GM19438 (cell line): ENCODE measurements at regions not wholly inside any gene's neighbourhood (a gene's known extent, or its start where the extent isn't known, plus 50 kb on each side); places are given as distances from the start of the nearest gene placed in this dataset.

ENCODE experiments used
- ATAC-seq: cut with Tn5 transposase; IDR thresholded peaks from one replicate; pipeline ENCODE4 v1.9.1; 2021; ENCODE audit warnings: low read depth; ENCODE audit not compliant: unreplicated experiment

DNA sequence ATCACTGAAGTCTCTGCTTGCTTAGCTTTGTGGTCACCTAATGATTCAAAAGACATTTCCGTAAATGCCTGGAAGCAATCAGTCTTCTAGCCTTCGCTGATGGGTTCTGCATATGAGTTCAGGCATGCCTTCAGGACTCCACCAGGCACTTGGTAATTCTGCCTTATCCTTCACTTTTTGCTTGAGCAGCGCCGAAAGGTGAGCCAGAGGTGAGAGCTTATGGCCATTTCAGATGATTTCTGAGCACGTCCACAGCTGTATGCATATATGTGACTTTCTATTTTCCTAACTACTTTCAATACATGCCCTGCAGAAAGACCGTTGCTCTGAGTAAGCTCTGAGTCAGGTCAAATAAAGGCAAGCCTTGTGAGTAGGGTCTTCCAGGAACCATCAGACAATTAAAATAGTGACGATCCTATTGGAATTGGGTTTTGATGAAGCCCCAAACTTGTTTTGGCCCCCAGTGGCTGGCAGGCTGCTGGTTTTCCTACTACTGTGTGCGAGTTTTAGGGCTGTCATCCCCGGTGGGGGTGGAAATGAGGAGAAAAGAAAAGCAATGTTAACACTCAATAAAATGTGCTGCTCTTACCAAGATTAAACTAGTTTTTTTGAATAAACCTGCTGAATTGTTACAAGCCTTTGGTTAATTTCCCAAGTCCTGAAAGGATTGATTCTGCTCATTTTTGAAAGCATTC lies 154.4 kb upstream of the AKR1E2 start:
- ATAC-seq, result no peak

DNA sequence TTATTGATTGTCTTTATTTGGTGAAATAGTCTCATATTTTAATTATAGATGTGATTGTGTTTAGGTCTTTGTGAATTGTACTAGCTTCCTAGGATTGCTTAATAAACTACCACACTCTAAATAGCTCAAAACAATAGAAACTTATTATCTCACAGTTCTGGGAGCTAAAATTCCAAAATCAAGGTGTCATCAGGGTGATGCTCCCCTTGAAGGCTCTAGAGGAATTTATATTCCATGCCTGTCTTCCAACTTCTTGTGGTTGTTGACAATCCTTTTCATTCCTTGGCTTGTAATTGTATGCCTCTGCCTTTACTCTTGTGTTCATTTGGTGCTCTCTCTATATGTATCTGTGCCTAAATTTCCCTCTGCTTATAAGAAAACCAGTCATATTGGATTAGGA lies 155.3 kb upstream of the AKR1E2 start:
- ATAC-seq, result no peak

DNA sequence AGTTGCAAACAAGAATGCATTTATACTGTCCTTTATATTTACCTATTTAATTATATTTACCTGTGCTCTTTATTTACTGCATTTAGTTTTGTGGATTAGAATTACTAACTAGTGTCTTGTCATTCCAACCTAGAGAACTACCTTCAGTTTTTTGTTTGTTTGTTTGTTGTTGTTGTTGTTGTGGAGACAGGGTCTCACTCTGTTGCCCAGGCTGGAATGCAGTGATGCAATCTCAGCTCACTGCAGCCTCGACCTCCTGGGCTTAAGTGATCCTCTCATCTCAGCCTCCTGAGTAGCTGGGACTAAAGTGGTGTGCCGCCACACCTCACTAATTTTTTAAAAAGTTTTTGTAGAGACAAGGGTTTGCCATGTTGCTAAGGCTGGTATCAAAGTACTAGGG lies 156.4 kb upstream of the AKR1E2 start:
- ATAC-seq, result no peak

DNA sequence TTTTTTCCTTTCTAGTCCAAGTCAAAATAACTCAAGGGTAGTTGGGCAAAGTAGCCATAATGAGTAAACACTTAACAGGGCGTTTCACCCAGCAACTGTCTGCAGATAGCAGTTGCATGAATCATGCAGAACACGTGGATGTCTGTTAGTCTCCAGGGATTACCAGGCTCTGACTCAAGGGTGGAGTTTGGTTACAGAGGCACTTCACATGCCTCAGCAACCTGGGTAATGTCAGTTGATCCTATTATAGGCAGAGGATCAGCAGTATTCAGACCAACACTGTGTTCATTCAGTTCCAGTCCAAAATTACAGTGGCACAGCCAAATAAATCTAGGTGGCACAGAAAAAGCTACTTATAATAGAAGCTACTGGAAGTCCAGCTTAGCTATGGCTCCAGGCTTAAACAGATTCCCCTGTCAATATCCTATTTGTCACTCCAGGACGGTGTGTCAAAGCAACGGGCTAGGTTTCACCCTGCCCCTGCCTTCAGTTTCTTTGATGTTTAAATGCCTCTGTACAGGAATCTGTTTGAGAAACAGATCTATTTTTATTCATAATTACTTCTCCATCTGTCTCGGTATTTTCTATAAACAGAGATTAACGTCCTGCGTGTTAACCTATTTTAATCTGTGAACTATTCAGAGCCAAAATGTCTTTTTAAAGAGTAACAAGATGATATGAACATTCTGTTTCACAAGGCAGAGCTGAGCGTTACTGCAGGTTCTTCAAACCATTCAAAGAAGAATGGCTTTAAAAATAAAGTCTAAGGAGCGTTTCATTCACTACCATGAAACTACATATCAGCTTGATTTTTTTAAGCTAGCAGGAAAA lies 162.6 kb upstream of the AKR1E2 start:
- ATAC-seq, result peak; percentile 82

DNA sequence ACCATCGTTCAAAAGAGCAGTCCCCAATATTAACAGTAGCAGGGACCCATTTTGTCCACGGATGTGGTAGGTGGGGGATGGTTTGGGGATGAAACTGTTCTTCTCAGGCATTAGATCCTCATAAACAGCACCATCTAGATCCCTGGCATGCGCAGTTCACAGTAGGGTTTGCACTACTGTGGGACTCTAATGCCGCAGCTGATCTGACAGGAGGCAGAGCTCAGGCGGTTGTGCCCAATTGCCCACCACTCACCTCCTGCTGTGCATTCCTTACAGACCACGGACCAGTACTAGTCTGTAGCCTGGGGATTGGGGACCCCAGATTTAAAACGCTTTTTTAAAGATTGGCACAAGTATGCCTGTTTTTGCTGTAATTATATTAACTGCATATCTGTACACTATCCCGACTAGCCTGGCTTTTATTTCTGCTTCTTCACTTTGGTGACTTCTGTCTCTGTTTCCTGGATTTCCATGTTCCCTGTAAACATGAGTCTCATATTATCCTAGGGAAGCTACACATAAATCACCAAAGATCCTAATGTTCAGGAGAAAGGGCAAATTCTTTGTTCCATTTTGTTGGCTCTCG lies 163.3 kb upstream of the AKR1E2 start:
- no peak for ATAC-seq

DNA sequence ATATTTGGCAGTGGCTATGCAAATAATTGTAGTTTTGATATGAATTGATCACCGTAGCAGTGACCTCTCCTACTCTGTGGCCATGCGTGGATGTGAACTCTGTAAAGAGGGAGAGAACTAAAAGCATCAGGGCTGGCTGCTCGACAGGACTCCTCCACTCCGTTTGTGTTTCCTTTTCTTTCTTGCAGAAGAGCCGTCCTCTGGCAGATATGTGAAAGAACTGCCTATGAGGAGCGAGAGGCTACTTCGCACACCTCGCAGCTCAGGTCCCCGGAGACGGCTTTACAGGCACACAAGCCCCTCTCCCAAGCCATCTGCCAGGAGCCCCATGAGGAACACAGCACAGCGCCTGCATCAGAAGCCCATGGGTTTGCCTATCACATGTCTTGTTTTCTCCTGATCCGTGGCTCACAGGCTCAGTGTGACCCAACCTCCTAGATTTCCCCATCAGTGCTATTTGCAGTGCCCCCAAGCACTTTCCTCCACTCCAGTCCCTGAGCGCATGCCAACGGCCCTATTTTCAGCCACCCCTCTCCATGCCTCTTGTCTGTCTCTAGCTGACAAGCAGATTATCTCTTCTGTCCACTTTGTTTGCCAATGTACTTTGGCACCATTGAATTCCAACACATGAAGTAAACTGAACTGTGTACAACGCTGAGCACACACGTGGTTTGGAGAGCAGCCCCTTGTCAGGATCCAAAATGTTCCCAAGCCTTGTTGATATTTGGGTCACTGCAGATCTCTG lies 164.3 kb upstream of the AKR1E2 start:
- no peak for ATAC-seq

DNA sequence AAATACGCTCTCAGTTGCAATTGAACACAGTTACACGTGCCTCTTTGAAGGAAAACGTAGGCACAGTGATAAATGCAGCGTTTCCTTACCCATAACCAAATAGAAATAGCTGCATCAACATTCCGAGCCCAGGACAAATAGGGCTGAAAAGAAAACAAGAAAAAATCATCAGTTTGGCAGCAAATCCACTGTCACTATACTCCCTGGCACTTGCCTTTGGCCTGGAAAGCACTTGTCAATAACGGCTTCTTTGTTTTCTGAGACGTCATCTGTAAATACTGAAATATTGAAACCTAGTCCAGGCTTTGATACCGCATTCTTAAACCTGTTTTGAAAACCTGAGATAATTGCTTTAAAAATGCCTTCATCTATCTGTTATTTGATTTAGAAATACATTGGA lies 167.2 kb upstream of the AKR1E2 start:
- ATAC-seq, result no peak

DNA sequence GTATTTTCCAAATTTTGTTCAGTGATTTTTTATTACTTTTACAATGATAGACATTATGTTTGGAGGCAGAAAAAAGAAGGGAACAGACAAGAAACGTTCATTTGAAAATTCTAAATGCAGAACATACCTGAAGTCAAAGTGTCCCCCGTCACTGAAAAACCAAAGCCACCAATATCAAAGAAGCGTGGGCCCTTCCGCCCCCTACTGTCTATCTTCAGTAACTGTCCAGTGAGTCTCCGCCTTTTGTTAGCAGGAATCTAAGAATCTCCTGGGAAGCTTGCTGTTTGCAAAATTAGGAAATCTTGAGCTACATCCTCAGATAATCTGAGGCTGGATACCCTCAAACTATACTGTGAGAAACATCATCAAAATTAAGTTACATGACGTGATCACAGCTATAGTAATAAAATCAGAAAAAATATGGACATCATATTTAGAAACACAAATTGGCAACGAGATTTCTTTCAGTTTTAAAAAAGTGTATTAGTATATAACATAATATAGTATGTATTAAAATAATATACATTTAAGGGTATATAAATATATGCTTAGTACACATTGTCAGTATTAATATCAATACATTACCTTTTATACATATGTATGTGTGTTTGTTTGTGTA lies 169.3 kb upstream of the AKR1E2 start:
- ATAC-seq, result no peak

DNA sequence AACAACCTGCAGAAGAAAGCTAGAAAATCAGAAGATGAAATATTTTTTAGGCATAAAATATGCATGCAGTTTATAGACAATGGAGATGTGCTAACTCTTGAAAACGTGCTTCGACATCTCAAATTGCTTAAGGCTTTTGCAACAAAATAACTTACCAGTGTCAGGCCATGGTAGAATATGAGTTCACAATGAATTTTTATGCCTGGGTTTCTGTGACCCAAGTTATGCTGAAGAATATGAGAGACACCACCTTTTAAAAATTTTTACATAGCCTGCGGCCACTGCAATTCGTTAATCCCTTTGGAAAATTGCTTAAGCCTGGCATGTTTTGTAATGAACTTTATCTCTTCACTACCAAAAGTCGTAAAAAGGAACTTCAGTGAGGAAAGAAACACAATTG lies 170.1 kb upstream of the AKR1E2 start:
- no peak for ATAC-seq

DNA sequence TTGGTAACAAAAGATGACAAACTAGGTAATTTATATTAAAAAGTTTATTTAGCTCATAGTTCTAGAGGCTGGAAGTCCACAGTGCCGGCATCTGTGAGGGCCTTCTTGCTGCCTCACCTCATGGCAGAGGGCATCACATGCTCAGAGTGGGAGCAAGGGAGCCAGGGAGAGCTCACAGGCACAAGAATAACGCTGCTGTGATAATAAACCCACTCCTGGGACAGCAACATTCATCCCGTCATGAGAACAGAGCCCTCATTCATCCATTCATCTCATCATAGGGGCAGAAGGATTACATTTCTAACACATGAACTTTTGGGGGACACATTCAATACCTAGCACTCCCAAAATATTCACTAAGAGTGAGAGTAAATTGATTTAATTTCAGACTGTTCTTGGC lies 170.6 kb upstream of the AKR1E2 start:
- ATAC-seq, result no peak

DNA sequence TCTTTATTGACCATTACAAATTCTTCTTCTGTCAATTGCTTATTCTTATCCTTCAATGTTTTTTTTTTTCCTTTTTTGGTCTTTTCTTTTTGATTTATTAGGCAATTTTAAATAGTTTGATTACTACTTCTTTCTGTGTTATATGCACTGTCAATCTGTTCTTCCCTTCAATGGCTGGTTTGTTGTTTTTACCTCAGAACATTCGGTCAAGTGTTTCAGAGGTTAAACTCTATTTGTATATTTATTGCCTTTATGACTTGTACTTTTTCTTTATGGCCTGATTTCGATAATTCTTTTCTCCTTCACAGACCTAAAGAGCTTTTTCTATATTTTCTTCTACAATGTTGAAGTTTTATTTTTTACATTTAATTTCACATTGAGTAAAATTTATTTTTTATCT lies 171.5 kb upstream of the AKR1E2 start:
- no peak for ATAC-seq

DNA sequence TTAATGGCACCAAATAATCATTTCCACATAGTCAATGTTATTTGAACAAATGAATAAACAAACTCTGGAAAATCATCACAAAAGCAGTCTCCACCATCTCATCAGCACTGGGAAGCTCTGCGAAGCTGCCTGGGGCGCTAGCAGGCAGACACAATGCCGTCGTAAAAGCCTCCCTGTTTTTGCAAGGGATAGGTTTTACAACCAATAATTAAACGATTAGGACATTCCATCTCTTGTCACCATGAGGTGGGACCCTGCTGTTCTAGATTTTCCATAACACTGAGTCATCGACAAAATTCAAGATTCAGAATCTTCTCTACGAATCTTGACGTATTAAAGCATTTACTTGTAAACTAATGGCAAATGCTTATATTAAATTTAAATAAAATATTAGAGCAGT lies 172.8 kb upstream of the AKR1E2 start:
- no peak for ATAC-seq

DNA sequence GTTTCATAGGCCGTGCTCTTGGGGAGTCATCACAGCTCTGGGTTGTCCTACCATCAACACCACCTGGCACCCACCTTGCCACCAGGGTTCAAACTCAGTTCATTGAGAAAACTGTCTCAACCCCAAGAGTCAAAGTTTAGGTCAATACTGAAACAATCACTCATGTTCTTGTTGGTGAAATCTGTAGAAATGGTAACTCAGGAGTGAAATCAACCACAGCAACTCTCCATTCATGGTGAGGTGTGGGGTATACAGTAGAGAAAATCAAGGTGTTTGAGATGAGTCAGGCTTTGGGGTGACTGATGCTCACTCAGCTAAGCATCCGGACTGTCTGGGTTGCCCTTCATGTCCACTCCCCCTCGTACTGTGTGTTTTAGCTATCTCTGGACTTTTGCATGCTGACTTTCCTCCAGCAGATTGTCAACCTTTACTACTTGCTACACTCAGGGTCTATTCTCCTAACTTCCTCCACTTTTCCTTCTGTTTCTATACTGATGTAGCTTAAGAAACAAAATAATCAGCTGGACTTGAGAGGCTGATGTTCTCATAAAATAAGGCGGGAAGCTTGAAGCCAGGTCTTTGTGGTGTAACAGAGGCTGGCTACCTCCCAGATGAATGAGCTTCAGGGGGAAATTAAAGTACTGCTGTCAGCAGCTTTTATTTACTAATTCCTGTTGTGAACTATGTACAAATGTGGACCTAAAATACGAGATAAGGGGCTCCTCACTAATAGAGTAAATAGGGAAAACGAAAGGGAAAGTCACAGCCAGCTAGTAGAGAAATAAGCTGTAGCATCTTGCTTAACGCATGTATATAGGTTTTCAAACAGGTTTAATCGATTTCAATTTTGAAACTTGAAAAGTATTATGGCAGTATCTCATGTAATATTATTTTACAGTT lies 173.6 kb upstream of the AKR1E2 start:
- peak; percentile 61 for ATAC-seq

DNA sequence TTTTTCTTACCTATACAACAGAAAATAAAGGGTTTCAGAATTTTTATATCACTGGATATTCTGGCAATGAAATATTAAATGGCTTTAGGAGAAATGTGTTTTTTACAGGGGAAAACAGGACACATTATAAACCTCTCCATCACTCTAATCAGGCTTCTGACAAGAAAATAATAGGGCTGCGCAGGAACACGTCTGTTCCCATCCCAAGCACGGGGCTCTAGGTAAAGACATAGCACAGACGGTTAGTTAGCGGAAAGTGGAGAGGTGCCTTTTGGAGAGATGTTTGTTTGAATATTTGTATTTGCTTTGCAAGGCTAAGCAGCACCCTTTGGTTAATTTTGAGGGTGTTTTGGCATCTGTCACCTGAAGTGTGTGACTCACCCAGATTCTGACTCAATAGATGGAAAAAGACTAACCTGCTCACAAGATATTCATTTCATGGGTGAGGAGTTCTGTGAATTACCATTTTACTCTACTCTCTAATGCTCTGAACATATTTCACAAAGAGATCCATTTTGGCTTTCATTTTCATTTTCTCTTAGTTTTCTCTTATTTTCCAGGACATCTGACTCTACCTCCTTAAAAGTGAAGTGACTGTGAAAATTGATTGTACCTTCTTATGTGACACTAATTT lies 174.5 kb upstream of the AKR1E2 start:
- ATAC-seq, result no peak

DNA sequence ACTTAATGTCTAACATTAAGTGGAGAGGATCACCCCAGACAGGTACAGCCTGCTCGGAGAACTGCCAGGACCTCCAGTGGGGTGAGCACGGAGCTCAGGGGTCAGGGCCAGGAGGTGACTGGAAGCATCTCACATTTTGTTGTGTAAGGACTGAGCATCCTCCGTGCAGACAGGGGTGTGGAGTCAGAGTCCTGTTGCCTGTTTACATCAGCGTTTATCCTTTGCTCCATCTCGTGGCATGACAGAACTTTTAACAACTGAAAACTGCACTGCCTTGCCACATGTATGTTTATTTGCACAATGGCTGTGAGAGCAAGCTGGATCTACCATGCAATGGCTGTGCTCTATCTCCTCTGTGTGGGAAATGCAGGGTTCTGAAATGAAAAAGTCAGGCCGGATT lies 175.4 kb upstream of the AKR1E2 start:
- no peak for ATAC-seq

DNA sequence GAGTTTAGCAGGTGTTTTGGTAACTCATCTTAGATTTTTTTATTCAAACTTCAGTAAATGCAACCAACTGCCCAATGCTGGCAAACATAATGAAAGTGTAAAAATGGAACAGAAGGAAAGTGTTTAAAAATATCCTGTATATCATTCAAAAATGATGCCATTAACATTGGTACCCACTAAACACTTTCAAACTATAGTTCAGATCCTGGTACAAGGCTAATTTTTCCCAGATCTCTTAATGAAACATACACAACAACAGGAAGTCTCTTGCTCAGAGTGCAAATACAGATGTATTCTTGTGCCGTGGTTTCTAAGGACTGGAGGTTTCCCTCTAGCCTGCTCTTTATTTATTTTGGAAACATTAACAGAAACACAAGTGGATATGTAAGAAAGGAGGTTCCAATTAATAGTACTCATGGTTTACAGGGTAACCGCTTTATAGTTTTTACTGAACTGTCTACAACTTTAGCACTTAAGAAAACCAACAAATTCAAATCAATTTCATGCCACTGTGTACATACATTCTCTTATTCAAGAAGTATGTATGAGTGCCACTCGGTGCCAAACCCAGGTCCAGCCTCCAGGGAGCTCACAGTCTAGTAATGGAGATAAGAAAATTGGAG lies 176.0 kb upstream of the AKR1E2 start:
- no peak for ATAC-seq

DNA sequence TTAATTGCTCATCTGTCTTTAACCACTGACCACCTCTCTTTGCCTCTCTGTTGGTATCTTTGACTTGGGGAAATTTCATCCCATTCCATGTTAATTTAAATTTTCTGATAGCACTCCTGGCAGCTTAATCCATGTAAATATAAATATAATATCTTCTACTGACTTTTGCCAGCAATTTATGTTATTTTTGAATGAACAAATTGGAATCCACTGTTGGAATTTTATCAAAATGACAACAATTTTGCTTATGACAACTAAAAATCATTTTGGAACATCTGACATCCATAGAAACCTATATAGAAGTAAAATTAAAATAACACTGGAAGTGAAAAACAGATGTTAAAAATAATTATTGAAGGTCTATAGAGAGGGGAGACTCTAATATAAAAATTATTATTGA lies 176.5 kb upstream of the AKR1E2 start:
- ATAC-seq, result no peak

DNA sequence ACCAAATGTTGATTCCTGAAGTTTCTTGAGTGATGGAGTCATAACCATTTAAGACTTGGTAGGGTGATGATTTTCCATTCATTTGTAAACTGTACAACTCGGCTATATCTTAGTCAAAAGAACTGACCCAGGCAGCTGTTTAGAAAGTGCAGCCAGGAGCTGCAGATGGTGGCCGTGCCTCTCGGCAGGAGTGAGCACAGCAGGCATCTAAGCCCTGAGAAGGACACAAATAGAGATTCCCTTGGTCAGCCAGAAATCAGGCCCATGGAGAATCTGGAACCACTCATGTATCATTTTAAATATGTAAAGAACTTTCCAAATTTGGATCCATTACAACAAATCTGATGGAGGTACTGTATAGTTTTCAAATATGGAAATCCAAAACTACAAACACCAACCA lies 177.0 kb upstream of the AKR1E2 start:
- ATAC-seq, result no peak
